Fibroblast of the conjunctiva (primary cell): ENCODE measurements at regions not wholly inside any gene's neighbourhood (a gene's known extent, or its start where the extent isn't known, plus 50 kb on each side); places are given as distances from the start of the nearest gene placed in this dataset.
"Not testable (repeated sequence)": the region's sequence is repeated elsewhere in the genome, so short reads cannot be mapped to it uniquely, and the experiment has no call there.

ENCODE experiments used
- DNase-seq: peaks from one replicate; pipeline ENCODE4 v3.0.0-alpha.2; 2010; ENCODE audit warnings: low read depth

DNA sequence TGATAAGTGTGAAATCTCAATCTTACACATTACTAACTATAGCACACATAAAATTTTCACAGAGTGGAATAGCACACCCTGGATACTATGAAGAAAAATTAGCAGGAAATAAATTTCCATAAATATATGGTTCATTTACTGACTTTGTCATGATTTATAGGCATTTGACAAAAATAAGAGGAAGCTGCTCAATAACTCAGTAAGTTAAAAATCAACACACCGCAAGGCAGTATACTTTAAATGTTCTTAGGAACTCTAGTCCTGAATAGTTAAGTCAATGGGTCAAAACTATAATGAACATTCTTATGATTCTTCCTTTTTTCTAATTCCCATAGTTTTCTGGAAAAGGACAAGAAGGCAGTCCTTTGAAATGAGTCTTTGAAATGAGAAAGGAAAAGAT lies 1557.8 kb upstream of the RAG2 start:
- DNase-seq, result no peak

DNA sequence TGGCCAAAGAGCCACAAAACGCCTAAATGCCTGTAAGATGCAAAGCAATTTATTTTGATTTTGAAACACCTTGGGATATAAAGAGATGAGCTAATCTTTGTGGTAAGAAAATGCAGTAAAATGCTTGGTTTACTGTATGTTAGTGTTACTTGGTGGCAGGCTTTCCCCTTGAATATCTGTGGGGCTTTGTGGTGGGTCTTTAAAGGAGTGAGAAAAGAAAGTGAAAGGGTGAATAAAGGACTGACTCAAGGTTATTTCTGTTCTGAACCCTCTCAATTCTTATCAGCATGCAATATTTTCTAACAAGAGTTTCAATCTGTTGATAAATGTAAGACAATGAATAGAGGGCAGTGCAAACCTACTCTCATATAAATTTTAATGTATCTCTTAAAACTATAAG lies 1555.9 kb upstream of the RAG2 start:
- no peak for DNase-seq

DNA sequence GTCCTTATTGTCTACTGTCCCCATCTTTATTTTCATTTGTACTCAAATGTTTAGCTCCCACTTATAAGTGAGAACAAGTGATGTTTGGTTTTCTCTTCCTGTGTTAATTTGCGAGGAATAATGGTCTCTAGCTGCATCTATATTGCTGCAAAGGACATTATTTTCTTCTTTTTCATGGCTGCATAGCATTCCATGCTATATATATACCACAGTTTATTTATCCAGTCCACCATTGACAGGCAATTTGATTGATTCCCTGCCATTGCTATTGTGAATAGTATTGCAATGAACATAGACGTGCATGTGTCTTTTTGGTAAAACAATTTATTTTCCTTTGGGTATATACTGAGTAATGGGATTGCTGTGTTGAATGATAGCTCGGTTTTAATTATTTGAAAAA lies 1545.8 kb upstream of the RAG2 start:
- DNase-seq, result no peak

DNA sequence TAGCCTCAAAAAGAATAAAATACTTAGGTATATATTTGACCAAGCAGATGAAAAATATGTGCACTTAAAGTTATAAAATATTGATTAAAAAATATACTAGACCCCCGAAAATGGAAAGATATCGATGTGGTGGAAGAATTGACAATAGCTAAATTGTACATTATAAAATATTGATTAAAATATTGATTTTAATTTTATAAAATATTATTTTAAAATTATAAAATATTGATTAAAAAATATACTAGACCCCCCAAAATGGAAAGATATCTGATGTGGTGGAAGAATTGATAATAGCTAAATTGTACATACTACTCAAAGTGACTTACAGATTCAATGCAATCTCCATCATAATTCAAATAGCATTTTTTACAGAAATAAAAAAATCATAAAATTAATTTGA lies 1540.9 kb upstream of the RAG2 start:
- DNase-seq, result no peak

DNA sequence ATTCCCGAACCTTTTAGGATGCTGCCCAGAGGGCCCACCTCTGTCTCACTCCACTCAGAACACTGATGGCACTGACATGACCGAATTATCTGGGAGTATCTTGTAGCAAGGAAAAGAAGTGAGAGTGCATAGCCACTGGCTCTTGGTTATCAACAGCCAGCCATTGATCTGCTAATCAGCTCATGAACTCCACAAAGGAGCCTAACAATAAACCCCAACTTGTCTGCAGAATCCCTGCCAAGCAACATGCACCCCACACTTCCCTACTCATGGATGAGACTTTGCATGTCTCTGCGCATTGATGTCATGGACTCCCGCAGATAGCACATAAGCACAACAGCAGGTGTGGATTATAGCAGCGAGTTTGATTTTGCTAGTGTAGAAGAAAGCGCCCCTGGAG lies 1538.9 kb upstream of the RAG2 start:
- no peak for DNase-seq

DNA sequence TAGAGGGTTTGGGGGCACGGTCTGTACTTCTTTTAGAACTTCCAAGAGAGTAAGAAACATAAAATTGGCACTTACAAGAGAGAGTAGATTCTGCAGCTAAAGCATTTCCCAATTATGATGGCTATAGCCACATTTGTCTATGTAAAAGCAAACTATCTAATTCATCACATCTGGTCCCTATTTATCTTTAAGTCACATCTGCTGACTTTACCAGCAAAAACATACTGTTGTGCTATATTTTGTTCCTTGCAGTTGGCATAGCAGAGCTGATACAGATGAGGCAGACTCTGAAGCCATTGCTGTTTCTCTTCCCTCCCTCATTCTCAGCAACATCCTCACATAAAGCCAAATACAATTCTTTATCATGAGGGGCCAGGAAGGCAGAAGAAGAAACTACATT lies 1533.5 kb upstream of the RAG2 start:
- peak; percentile 6 for DNase-seq

DNA sequence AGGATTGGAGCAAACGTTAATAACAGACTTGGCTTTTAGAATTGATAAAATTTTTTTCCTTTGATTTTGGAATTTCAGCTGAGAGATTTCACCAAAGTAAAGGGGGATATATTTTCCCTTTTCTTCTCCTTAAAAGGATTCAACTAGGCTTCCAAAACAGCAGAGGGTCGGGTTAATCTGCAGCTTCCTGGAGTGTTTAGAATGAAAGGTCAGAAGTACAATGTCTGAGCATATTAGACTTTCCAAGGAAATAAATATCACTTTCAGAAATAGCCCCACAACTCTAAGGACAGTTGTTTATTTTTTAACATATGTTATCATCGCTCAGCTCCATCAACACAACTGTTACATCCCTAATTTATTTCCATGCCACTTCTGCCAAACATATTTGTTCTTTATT lies 1532.9 kb upstream of the RAG2 start:
- no peak for DNase-seq

DNA sequence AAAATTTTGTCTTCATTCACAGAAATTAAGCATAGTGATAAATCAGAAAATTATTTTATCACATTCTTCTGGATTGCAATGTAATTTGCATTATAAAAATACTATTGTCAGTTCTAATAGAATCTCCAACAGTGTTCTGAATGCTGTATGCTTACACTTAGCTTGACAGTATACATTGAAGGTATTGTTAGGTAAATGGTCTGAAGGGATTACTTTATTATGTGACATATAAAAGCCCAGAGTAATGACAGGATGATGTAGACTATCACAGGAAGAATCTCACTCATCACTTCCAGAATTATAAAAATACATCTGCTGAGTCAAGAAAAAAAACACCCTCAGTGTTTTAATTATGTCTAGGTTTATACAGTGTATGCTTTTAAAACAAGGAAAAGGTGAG lies 1532.5 kb upstream of the RAG2 start:
- DNase-seq, result no peak

DNA sequence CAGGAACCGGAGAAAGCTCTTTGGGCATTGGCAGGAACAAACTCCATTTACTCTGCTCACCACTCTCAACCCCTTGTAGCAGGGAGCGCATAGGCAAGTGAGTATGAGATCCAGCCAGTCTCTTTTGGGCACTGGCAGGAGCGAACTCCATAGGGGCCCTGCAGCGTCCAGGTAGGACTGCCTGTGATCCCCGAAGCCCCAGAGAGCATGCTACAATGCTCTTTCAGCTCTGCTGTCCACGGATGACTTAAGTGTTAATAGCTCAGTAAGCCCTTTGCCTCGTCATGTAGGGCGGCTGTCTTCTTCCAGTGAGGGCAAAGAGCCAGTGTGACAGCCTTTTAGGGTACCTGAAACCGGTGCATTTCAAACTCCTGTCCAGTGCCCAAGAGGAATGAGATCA lies 1525.6 kb upstream of the RAG2 start:
- DNase-seq, result no peak

DNA sequence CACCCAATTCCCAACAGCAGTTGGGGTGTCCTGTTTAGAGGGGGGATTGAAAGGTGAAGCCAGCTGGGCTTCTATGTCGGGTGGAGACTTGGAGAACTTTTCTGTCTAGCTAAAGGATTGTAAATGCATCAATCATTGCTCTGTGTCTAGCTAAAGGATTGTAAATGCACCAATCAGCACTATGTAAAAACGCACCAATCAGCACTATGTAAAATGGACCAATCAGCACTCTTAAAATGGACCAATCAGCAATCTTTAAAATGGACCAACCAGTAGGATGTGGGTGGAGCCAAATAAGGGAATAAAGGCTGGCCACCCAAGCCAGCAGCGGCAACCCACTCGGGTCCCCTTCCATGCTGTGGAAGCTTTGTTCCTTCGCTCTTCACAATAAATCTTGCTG lies 1518.6 kb upstream of the RAG2 start:
- DNase-seq, result not testable (repeated sequence)

DNA sequence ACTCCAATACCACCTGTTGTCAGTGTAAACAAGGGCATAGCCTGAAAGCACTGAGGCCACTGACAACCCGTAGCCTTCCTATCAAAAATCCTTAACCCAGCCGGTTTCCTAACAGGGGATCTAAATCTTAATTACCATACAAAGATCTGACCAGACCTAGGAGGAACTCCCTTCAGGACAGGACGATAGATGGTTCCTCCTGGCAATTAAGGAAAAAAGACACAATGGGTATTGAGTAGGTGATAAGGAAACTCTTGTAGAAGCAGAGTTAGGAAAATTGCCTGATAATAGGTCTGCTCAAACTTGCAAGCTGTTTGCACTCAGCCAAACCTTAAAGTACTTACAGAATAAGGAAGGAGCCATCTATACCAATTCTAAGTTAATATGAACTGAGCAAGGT lies 1517.3 kb upstream of the RAG2 start:
- not testable (repeated sequence) for DNase-seq

DNA sequence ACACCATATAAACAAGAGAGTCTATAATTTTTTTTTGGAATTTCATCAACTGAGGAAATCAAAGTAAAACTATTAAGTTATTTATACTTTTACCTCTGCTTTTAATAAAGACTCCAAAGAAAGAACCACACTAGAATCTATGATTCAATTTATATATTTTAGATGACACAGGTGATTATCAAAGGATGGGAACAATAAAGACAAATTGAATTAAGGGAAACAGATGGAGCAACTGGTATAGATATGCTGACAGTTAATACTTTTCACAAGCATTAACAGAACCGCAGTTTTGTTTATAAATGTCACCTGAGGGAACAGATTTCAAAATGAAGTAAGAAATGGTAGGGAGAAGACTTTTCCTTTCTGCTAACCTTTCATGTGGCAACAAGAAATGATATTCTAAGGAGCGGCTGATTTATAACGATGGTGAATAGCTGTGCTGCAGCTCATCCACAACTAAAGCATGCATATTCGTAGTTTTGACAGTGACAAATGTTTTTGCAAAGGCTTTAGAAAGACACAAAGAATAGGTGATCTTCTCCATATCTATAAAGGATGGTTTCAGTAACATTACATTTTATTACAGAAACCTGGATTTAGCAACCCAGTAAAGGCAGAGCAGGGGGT lies 1502.9 kb upstream of the RAG2 start:
- no peak for DNase-seq

DNA sequence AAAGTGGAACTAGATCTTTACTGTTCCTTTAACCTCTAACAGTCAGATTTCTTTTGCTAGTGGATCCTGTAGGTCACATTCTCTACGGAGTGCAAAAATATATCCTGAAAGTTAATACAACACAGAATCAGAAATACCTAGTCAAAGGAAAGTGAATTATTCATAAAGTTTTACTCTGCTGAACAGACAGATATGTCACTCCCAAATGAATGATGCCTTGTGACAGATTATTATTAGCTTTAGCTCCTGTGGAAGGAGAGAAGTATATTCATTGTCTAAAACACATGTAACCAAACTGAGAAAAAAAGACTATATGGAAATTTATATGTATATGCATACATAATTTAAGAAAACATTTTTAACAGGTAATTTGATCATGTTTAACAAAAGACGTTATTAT lies 1497.2 kb upstream of the RAG2 start:
- no peak for DNase-seq

DNA sequence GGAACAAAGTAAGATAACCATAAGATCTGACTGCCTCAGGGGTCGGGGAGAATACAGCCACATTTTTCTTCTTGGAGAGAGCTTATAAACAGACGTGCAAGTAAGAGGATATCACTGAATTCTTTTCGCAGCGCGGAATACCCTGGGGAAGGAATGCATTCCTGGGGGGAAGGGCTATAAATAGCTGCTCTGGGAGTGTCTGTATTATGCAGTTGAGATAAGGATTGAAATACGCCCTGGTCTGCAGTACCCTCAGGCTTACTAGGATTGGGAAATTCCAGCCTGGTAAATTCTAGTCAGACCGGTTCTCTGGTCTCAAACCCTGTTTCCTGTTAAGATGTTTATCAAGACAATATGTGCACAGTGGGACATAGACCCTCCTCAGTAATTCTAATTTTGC lies 1491.7 kb upstream of the RAG2 start:
- DNase-seq, result no peak

DNA sequence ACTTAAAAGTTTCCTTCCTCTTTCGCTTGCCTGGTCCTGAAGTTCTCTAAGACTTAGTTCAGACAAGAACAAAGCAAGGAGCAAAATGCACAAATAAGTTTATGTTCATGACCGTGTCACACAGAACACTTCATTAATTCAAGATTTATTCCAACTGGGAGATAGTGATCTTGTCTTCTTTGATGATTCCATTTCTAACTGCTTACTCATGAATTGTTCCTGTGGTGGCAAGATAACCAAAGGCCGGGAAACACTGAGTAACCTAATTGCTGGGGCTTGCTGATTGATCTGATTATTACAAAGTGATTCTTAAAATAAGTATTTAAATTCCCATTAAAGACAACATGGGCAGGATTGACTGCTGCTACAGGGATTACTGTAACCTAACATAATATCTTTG lies 1462.9 kb upstream of the RAG2 start:
- no peak for DNase-seq

DNA sequence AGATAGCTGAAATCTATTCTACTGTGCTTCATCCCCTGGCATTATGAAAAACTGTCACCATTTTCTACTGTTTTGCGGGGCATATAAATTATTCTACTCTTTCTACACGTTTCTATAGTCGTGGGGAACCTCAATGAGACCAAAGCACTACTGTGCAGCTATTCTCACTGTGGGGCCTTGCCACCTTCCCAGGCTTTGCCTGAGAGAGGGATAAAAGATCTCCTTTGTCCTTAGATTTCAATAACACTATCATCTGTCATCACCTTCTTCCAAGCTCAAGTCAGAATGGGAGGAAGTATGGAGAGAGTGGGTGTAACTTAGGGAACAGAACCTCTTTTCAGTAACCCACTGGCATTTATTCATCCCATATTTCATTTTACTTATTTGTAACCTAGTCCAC lies 1462.1 kb upstream of the RAG2 start:
- DNase-seq, result no peak

DNA sequence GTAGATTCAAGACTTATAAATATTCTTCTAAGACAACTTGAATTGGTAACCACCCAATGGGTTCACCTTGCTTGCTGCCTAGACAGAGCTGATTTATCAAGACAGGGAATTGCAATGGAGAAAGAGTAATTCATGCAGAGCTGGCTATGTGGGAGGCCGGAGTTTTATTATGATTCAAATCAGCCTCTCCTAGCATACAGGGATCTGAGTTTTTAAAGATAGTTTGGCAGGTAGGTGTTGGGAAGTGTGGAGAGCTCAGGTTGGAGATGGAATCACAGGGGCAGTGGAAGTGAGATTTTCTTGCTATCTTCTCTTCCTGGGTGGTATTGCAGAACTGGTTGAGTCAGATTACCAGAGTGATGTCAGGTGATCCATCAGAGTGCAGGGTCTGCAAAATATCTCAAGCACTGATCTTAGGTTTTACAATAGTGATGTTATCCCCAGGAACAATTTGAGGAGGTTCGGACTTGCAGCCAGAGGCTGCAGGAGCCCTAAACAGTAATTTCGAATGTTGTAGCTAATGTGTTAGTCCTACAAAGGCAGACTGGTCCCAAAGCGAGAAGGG lies 1448.6 kb upstream of the RAG2 start:
- no peak for DNase-seq

DNA sequence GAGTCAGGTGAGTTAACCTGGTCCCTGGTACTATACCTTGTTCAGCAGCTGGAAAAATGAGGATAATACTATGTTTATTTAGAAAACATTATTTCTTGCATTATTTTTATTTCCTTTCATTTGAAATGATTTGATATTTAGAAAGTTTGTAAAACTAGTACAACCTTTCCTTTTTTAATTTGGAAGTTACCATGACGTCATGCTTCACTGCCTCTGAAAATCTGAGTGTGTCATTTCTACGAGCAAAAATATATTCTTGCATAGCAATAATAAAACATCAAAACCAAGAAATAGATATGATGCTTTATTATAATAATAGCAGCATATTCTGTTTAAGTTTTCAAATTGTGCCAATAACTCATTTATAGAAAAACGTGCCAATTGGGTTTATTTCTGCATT lies 1445.0 kb upstream of the RAG2 start:
- no peak for DNase-seq

DNA sequence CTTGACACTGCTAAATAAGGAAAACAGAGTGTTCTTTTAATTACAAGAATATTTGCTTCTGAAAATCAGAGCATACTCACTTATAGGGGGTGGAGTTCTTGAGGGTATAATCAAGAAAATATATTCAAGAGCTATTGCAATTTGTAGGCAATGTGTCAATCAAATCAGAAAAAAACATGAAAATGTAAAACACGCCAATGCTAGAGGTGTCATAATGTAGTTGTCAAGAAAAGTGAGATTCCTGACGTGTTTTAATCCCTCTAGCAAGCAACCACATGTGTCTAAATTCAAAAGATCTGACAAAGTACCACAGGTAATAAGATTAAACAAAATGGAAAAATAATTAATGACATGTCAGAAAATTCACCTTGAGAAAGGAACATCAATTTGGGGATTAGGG lies 1440.7 kb upstream of the RAG2 start:
- no peak for DNase-seq

DNA sequence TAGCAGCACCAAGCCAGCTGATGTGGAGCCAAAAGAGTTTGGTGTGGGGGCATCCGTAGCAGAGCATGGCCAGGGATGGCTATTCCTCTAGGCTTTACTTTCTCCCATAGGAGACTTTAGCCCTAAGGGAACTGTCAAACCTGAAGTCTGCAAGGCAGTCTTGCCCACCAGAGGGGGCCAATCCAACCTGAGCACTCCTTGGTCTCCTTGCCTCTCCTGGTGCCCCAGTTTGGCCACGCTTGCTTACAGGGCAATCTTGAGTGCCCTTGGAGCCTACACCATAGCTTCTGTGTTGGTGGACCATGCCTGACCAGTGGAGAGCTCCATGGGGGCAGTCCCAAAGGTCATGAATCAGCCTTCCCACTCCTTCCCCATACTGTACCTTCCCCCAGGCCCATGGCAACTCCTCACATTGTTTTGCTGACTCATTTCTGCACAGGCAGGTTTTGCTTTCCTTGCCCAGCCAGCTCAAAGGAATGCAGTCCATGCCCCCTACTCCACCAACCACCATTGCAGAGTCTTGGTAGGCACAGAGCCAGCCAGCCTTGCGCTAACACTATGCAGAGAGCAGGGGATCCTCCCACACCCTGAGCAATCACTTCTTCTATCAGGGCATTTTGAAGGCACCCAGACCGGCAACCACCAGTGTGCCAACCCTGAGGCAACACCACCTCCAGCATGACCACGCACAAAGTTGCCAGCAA lies 1421.2 kb upstream of the RAG2 start:
- no peak for DNase-seq

DNA sequence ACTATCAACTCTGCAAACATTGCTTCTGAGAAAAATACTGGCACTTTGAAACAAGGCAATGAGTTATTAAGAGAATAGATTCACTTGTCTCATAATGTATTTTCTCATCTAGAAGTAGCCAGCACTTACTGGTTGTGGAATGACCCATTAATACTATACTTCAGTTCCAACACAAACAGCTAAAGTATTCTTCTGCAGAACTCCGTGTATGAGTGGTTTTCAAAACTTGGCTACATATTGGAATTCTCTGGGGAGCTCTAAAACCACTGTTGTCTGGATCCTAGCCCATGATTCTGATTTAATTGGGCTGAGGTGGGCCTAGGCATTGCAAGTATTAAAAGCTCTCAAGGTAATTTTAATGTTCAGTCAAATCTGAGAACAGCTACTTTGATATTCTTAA lies 1416.4 kb upstream of the RAG2 start:
- peak; percentile 43 for DNase-seq

DNA sequence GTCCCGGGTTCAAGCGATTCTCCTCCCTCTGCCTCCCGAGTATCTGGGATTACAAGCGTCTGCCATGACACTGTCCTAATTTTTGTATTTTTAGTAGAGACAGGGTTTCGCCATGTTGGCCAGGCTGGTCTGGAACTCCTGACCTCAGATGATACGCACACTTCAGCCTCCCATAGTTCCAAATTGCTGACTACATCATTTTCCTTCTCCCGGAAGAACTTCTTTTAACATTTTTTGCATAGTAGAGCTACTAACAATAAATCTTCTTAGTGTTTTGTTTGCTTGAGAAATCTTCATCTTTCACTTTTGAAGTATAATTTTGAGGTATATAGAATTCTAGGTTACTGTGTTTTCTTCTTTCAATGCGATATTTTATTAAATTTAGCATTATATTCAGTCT lies 1415.1 kb upstream of the RAG2 start:
- no peak for DNase-seq

DNA sequence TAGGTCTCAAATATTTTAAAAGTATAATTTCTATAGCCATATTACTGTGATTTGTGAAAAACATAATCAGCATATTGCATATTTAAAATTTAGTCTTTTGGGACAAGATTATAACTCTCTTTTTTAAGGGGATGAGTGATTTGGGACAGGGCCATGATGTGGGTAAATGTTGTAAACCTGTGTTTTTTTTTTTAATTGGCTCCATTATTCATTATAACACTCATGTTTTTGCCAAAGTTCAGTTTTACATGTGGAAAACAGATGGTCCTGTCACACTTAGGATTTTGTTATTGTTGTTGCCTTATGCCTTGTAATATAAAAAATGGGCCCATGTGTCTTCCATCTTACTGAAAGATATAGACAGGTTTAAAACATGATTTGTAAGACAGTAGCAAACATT lies 1413.5 kb upstream of the RAG2 start:
- DNase-seq, result no peak

DNA sequence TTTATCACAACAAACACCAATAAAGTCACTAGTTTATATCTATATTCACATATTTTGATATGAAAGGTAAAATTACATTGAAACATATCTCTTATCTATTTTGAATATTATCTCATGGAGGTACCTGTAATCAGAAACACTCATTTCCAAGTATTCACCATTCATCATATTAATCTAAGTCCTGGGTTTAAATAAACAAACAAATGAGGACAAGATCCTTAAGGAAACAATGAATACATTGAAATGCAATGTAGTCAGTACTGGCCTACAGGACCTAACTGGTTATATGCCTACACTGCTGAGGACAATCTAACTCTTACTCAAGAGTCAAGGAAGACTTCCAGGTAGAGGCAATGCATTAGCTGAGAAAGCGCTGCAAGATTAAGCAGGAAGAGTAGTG lies 1411.9 kb upstream of the RAG2 start:
- DNase-seq, result no peak
